ENCODE measurements at regions not wholly inside any gene's neighbourhood (a gene's known extent, or its start where the extent isn't known, plus 50 kb on each side); places are given as distances from the start of the nearest gene placed in this dataset.

- Histone ChIP-seq H3K27me3 (no peaks in the 10 kb centered on the region), H3K27ac (no peak overlapping the region), H3K9me3 (peaks cover 0 to 3% of the 10 kb centered on the region in 2 donors), H3K4me3 (no peak overlapping the region), H3K4me1 (ENCODE audit: insufficient read depth) (no peaks in the 10 kb centered on the region), H3K36me3 (no peaks in the 10 kb centered on the region)
- DNase-seq: no peak
- intact Hi-C loops (cut with DNase I): no loop called here
- TF ChIP-seq EP300 (IDR thresholded peaks at IDR 0.05): no peak
- no peak for TF ChIP-seq CTCF (IDR thresholded peaks at IDR 0.05)
- no peak for TF ChIP-seq POLR2A (IDR thresholded peaks at IDR 0.05)
- WGBS, 3 donors: 89 to 98% (median 90%) methylated on average over 7 to 11 of the region's 11 CpGs
These were observed 830.6 kb upstream of the SLITRK5 start for GRCh38 chr13:86840250-86841191.

GRCh38 chr13:86841264-86841663 lies 829.9 kb upstream of the SLITRK5 start:
- Histone ChIP-seq H3K9me3 (peaks cover 0 to 3% of the 10 kb centered on the region in 2 donors), H3K4me1 (ENCODE audit: insufficient read depth) (no peaks in the 10 kb centered on the region)
- WGBS, 3 donors: 77 to 83% (median 78%) methylated on average over 1 of the region's 1 CpG

GRCh38 chr13:86846501-86846900 lies 824.7 kb upstream of the SLITRK5 start:
- H3K27ac ChIP-seq: no peak overlapping the region
- 64 to 72% (median 67%) methylated on average over 1 of the region's 1 CpG for WGBS, 3 donors
- no peaks in the 10 kb centered on the region for H3K9me3 ChIP-seq
- no peaks in the 10 kb centered on the region for H3K4me1 ChIP-seq (ENCODE audit: insufficient read depth)
- H3K36me3 ChIP-seq: no peaks in the 10 kb centered on the region
- DNase-seq: no peak
- no peak overlapping the region for H3K4me3 ChIP-seq
- TF ChIP-seq EP300 (IDR thresholded peaks at IDR 0.05) (no peak), CTCF (IDR thresholded peaks at IDR 0.05) (no peak), POLR2A (IDR thresholded peaks at IDR 0.05) (no peak)
- no peaks in the 10 kb centered on the region for H3K27me3 ChIP-seq
- intact Hi-C loops (cut with DNase I): no loop called here

More at GRCh38 chr13:86841264-86841663, 829.9 kb upstream of the SLITRK5 start:
- no peaks in the 10 kb centered on the region for H3K27me3 ChIP-seq
- DNase-seq: no peak
- intact Hi-C loops (cut with DNase I): no loop called here
- TF ChIP-seq EP300 (IDR thresholded peaks at IDR 0.05): no peak
- no peak for TF ChIP-seq CTCF (IDR thresholded peaks at IDR 0.05)
- no peak for TF ChIP-seq POLR2A (IDR thresholded peaks at IDR 0.05)
- no peak overlapping the region for H3K27ac ChIP-seq
- H3K4me3 ChIP-seq: no peak overlapping the region
- H3K36me3 ChIP-seq: no peaks in the 10 kb centered on the region

- Histone ChIP-seq H3K27ac (no peak overlapping the region), H3K4me1 (ENCODE audit: insufficient read depth) (no peaks in the 10 kb centered on the region), H3K36me3 (no peaks in the 10 kb centered on the region), H3K27me3 (no peaks in the 10 kb centered on the region), H3K4me3 (no peak overlapping the region), H3K9me3 (no peaks in the 10 kb centered on the region)
- WGBS, 3 donors: 93 to 98% (median 94%) methylated on average over 1 of the region's 1 CpG
- TF ChIP-seq CTCF (IDR thresholded peaks at IDR 0.05) (no peak), EP300 (IDR thresholded peaks at IDR 0.05) (no peak), POLR2A (IDR thresholded peaks at IDR 0.05) (no peak)
- no peak for DNase-seq
- intact Hi-C loops (cut with DNase I): no loop called here
These were observed 822.5 kb upstream of the SLITRK5 start for GRCh38 chr13:86848716-86849115.

All from ovary (tissue), 7 donors.